Liver (tissue), 8 donors: ENCODE measurements at regions not wholly inside any gene's neighbourhood (a gene's known extent, or its start where the extent isn't known, plus 50 kb on each side); places are given as distances from the start of the nearest gene placed in this dataset.

Source experiments
- DNase-seq: peaks from one replicate; pipeline ENCODE4 v3.0.0-alpha.2; 2017; ENCODE audit warnings: low spot score
- H3K27ac ChIP-seq, 2 donors: one replicate each; pipeline ENCODE4 v1.7.0; 2013; ENCODE audit warnings: inconsistent platforms in 2 of 2, low read length in 2 of 2, control low read depth in 1 of 2, low read depth in 1 of 2, mild to moderate bottlenecking in 1 of 2
- H3K27me3 ChIP-seq, 4 donors: one replicate each; pipeline versions ENCODE4 v1.6.1 to v1.7.0; 2013; ENCODE audit warnings: low read length in 3 of 4, inconsistent platforms in 1 of 4, mild to moderate bottlenecking in 1 of 4, moderate library complexity in 1 of 4; ENCODE audit not compliant: control insufficient read depth in 4 of 4, insufficient read depth in 4 of 4
- H3K36me3 ChIP-seq, 4 donors: one replicate each; pipeline versions ENCODE4 v1.6.1 to v1.7.0; 2013; ENCODE audit warnings: low read length in 3 of 4, mild to moderate bottlenecking in 3 of 4, low read depth in 1 of 4, moderate library complexity in 1 of 4; ENCODE audit not compliant: control insufficient read depth in 4 of 4, insufficient read depth in 3 of 4
- H3K4me1 ChIP-seq, 4 donors: one replicate each; pipeline versions ENCODE4 v1.6.1 to v1.7.0; 2013; ENCODE audit warnings: low read length in 3 of 4, mild to moderate bottlenecking in 3 of 4, moderate library complexity in 1 of 4; ENCODE audit not compliant: control insufficient read depth in 4 of 4, insufficient read depth in 4 of 4
- H3K4me3 ChIP-seq, 3 donors: one replicate each; pipeline versions ENCODE4 v1.6.1 to v1.7.0; 2013; ENCODE audit warnings: low read length in 3 of 3, control low read depth in 1 of 3, low read depth in 1 of 3, mild to moderate bottlenecking in 1 of 3
- H3K9ac ChIP-seq, 2 donors: one replicate each; pipeline ENCODE4 v1.7.0; 2013; ENCODE audit warnings: low read length in 2 of 2, mild to moderate bottlenecking in 2 of 2, moderate library complexity in 2 of 2, control low read depth in 1 of 2, low read depth in 1 of 2
- H3K9me3 ChIP-seq, 4 donors: one replicate each; pipeline versions ENCODE4 v1.6.1 to v1.7.0; 2013; ENCODE audit warnings: low read length in 3 of 4; ENCODE audit not compliant: control insufficient read depth in 4 of 4
- ATF3 ChIP-seq: IDR thresholded peaks from 2 replicates; pipeline ENCODE4 v1.6.1; 2016; ENCODE audit warnings: antibody characterized with exemption
- CTCF ChIP-seq: fragments of 150-350 bp; IDR thresholded peaks from 2 replicates; pipeline ENCODE4 v1.5.1; 2017; ENCODE audit warnings: improper control_type of control experiment, low read depth, low read length; ENCODE audit not compliant: missing input control
- EGR1 ChIP-seq, 2 donors: IDR thresholded peaks; 2 replicates each; pipeline ENCODE4 v1.6.1; 2016 to 2018; ENCODE audit warnings: antibody characterized with exemption in 2 of 2, low read depth in 2 of 2
- FOXA1 ChIP-seq: IDR thresholded peaks from 2 replicates; pipeline ENCODE4 v1.6.1; 2016; ENCODE audit warnings: antibody characterized with exemption
- FOXA2 ChIP-seq: IDR thresholded peaks from 2 replicates; pipeline ENCODE4 v1.6.1; 2016; ENCODE audit warnings: antibody characterized with exemption
- GABPA ChIP-seq, 2 donors: IDR thresholded peaks in 1 of 2; conservative IDR thresholded peaks in 1 of 2; 2 replicates each; pipeline ENCODE4 v1.6.1; 2016; ENCODE audit warnings: antibody characterized with exemption in 2 of 2, mild to moderate bottlenecking in 1 of 2, moderate library complexity in 1 of 2
- HNF4A ChIP-seq, 2 donors: conservative IDR thresholded peaks; 2 replicates each; pipeline ENCODE4 v1.6.1; 2016; ENCODE audit warnings: antibody characterized with exemption in 2 of 2, mild to moderate bottlenecking in 2 of 2
- HNF4G ChIP-seq: IDR thresholded peaks from 2 replicates; pipeline ENCODE4 v1.6.1; 2016; ENCODE audit warnings: antibody characterized with exemption
- JUND ChIP-seq, 2 donors: IDR thresholded peaks; 2 replicates each; pipeline ENCODE4 v1.6.1; 2016; ENCODE audit warnings: antibody characterized with exemption in 2 of 2
- MAX ChIP-seq: IDR thresholded peaks from 2 replicates; pipeline ENCODE4 v1.6.1; 2016; ENCODE audit warnings: antibody characterized with exemption
- NR2F2 ChIP-seq: IDR thresholded peaks from 2 replicates; pipeline ENCODE4 v1.6.1; 2016; ENCODE audit warnings: antibody characterized with exemption
- RAD21 ChIP-seq, 2 donors: IDR thresholded peaks; 2 replicates each; pipeline ENCODE4 v1.6.1; 2016; ENCODE audit warnings: antibody characterized with exemption in 2 of 2, mild to moderate bottlenecking in 2 of 2
- REST ChIP-seq: IDR thresholded peaks from 2 replicates; pipeline ENCODE4 v1.6.1; 2016; ENCODE audit warnings: antibody characterized with exemption, mild to moderate bottlenecking
- RXRA ChIP-seq, 2 donors: IDR thresholded peaks; 2 replicates each; pipeline ENCODE4 v1.6.1; 2017 to 2018; ENCODE audit warnings: antibody characterized with exemption in 2 of 2, mild to moderate bottlenecking in 1 of 2
- SP1 ChIP-seq: IDR thresholded peaks from 2 replicates; pipeline ENCODE4 v1.6.1; 2018; ENCODE audit warnings: antibody characterized with exemption, mild to moderate bottlenecking
- TAF1 ChIP-seq: conservative IDR thresholded peaks from 2 replicates; pipeline ENCODE4 v1.6.1; 2016; ENCODE audit warnings: antibody characterized with exemption, mild to moderate bottlenecking
- YY1 ChIP-seq: IDR thresholded peaks from 2 replicates; pipeline ENCODE4 v1.6.1; 2016; ENCODE audit warnings: antibody characterized with exemption, mild to moderate bottlenecking
- ZBTB33 ChIP-seq: IDR thresholded peaks from 2 replicates; pipeline ENCODE4 v1.6.1; 2016; ENCODE audit warnings: antibody characterized with exemption
- WGBS: extraction: QIAGEN DNeasy Blood & Tissue Kit; methylation state at CpG from one replicate; pipeline ENCODE4 v1.1.7; 2013; 5-methylcytosine and 5-hydroxymethylcytosine counted together
- donor health status: healthy.
- donor health status: healthy.
- donor health status: healthy.
- donor health status: healthy.
- donor health status: healthy.

- 24% methylated on average over 11 of the region's 11 CpGs for WGBS
- Histone ChIP-seq H3K4me1 (peaks cover 5 to 43% (median 31%) of the 10 kb centered on the region in 4 donors), H3K27ac (peak overlapping the region; percentile 53 to 56), H3K27me3 (no peaks in the 10 kb centered on the region), H3K9ac (no peak overlapping the region), H3K36me3 (no peaks in the 10 kb centered on the region), H3K4me3 (peak overlapping the region in 1 of 3 donors; percentile 27), H3K9me3 (no peaks in the 10 kb centered on the region)
- TF ChIP-seq JUND (IDR thresholded peaks at IDR 0.05) (no peak), EGR1 (IDR thresholded peaks at IDR 0.05; ENCODE audit: low read depth in 2 of 2) (no peak), HNF4G (no peak), CTCF (no peak), TAF1 (no peak), MAX (peak; percentile 22), RAD21 (IDR thresholded peaks at IDR 0.05) (no peak), GABPA (IDR thresholded peaks at IDR 0.05 in 1 of 2, conservative IDR thresholded peaks at IDR 0.05 in 1 of 2) (no peak), FOXA1 (no peak), YY1 (peak; percentile 11), ZBTB33 (no peak), RXRA (IDR thresholded peaks at IDR 0.05) (no peak), ATF3 (no peak), SP1 (peak; percentile 40), FOXA2 (no peak), HNF4A (conservative IDR thresholded peaks at IDR 0.05) (peak; percentile 49 to 56), REST (no peak), NR2F2 (peak; percentile 58)
- DNase-seq: no peak
Measured at GRCh38 chr18:31243740-31244512, 74.0 kb upstream of the DSG1 start.
